NB4 (cell line): ENCODE measurements at regions not wholly inside any gene's neighbourhood (a gene's known extent, or its start where the extent isn't known, plus 50 kb on each side); places are given as distances from the start of the nearest gene placed in this dataset.

Experiments
- MYC ChIP-seq: IDR thresholded peaks from 2 replicates; pipeline ENCODE4 v1.6.1; 2011; ENCODE audit warnings: low read depth, low read length
- POLR2A ChIP-seq: IDR thresholded peaks from 2 replicates; pipeline ENCODE4 v1.6.1; 2011; ENCODE audit warnings: mild to moderate bottlenecking; ENCODE audit not compliant: insufficient read length; ENCODE audit errors: extremely low read depth
- TF ChIP-seq, protein P1 (sequence below): IDR thresholded peaks from one replicate; pipeline ENCODE4 v1.5.1; 2012; ENCODE audit warnings: low read depth, low read length

DNA sequence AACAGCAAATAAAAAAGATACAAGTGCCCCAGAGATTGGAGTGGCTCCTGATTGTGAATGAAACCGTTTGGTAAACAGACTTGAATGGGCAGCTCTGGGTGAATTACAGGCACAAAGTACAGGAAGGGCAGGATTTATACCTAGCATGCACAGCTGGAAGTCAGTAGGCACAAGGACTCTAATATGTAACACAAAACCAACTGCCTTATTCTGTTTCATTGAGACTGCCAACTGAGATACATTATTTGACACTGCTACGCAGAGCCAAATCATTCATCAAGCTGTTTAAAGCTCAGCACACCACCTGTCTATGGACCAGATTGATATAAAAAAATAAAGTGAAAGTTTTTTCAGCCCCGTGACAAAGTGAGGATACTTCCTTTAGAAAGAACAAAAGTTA lies 541.2 kb downstream of the NUP35 start:
- TF ChIP-seq POLR2A (no peak), MYC (no peak)
- TF ChIP-seq, protein P1, sequence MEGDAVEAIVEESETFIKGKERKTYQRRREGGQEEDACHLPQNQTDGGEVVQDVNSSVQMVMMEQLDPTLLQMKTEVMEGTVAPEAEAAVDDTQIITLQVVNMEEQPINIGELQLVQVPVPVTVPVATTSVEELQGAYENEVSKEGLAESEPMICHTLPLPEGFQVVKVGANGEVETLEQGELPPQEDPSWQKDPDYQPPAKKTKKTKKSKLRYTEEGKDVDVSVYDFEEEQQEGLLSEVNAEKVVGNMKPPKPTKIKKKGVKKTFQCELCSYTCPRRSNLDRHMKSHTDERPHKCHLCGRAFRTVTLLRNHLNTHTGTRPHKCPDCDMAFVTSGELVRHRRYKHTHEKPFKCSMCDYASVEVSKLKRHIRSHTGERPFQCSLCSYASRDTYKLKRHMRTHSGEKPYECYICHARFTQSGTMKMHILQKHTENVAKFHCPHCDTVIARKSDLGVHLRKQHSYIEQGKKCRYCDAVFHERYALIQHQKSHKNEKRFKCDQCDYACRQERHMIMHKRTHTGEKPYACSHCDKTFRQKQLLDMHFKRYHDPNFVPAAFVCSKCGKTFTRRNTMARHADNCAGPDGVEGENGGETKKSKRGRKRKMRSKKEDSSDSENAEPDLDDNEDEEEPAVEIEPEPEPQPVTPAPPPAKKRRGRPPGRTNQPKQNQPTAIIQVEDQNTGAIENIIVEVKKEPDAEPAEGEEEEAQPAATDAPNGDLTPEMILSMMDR: no peak
